Naive thymus-derived CD4-positive, alpha-beta T cell (primary cell): ENCODE measurements at regions not wholly inside any gene's neighbourhood (a gene's known extent, or its start where the extent isn't known, plus 50 kb on each side); places are given as distances from the start of the nearest gene placed in this dataset.

Experiments used
- ATAC-seq: fragments of 150-1000 bp; cut with Tn5 transposase; 2 replicates; pipeline ENCODE4 v1.10.0; 2021; ENCODE audit warnings: mild to moderate bottlenecking, moderate library complexity
- CTCF ChIA-PET: fragments of 350-600 bp; sonication (Branson Sonifier 250); formaldehyde crosslinking; loops from one replicate; lab custom pipeline; 2021; ENCODE audit warnings: antibody characterized with exemption; lab: Charles Lee
- POLR2A ChIA-PET: fragments of 350-600 bp; sonication (Branson Sonifier 250); formaldehyde crosslinking; loops from one replicate; lab custom pipeline; 2021; ENCODE audit warnings: antibody characterized with exemption, inconsistent platforms; lab: Charles Lee
- DNase-seq, 9 donors: peaks; one replicate each; pipeline versions ENCODE4 v3.0.0 to v3.0.0-alpha.2; 2020 to 2022; ENCODE audit warnings: mixed read lengths in 1 of 9
- H3K27ac ChIP-seq: one replicate; pipeline ENCODE4 v1.7.0; 2013; ENCODE audit warnings: mild to moderate bottlenecking, low read depth, low read length, moderate library complexity
- H3K27me3 ChIP-seq, 2 donors: one replicate each; pipeline ENCODE4 v1.7.0; 2013; ENCODE audit warnings: low read length in 2 of 2, mild to moderate bottlenecking in 2 of 2, moderate library complexity in 2 of 2; ENCODE audit not compliant: control insufficient read depth in 2 of 2, insufficient read depth in 2 of 2
- H3K36me3 ChIP-seq, 3 experiments: 1 replicate in 2 of 3; 2 replicates in 1 of 3; pipeline ENCODE4 v1.7.0; 2013; ENCODE audit warnings: low read length in 3 of 3, mild to moderate bottlenecking in 3 of 3, moderate library complexity in 1 of 3; ENCODE audit not compliant: insufficient read depth in 3 of 3, control insufficient read depth in 2 of 3
- H3K4me1 ChIP-seq, 2 donors: one replicate each; pipeline ENCODE4 v1.7.0; 2013; ENCODE audit warnings: low read length in 2 of 2, mild to moderate bottlenecking in 2 of 2, moderate library complexity in 1 of 2; ENCODE audit not compliant: control insufficient read depth in 2 of 2, insufficient read depth in 2 of 2
- H3K4me3 ChIP-seq: 2 replicates; pipeline ENCODE4 v1.7.0; 2013; ENCODE audit warnings: mild to moderate bottlenecking, low read length
- H3K9me3 ChIP-seq, 3 experiments: 1 replicate in 2 of 3; 2 replicates in 1 of 3; pipeline ENCODE4 v1.7.0; 2013; ENCODE audit warnings: low read length in 3 of 3; ENCODE audit not compliant: control insufficient read depth in 2 of 3
- H3K27ac Mint-ChIP-seq, 9 donors: one replicate each; pipeline ENCODE4 v1.8.0; 2020 to 2022; ENCODE audit warnings: mixed read lengths in 9 of 9, mild to moderate bottlenecking in 8 of 9, moderate library complexity in 5 of 9, inconsistent platforms in 2 of 9
- H3K27me3 Mint-ChIP-seq, 5 donors: one replicate each; pipeline ENCODE4 v1.8.0; 2021 to 2022; ENCODE audit warnings: mixed read lengths in 5 of 5, mild to moderate bottlenecking in 1 of 5
- H3K36me3 Mint-ChIP-seq, 5 donors: one replicate each; pipeline ENCODE4 v1.8.0; 2020 to 2022; ENCODE audit warnings: mixed read lengths in 5 of 5, mild to moderate bottlenecking in 3 of 5, inconsistent platforms in 1 of 5
- H3K4me1 Mint-ChIP-seq, 7 donors: one replicate each; pipeline ENCODE4 v1.8.0; 2020 to 2022; ENCODE audit warnings: mixed read lengths in 7 of 7, mild to moderate bottlenecking in 3 of 7, inconsistent platforms in 1 of 7
- H3K4me3 Mint-ChIP-seq, 10 donors: one replicate each; pipeline ENCODE4 v1.8.0; 2020 to 2022; ENCODE audit warnings: mild to moderate bottlenecking in 10 of 10, mixed read lengths in 10 of 10, moderate library complexity in 6 of 10, inconsistent platforms in 2 of 10
- H3K9me3 Mint-ChIP-seq, 11 donors: one replicate each; pipeline ENCODE4 v1.8.0; 2020 to 2022; ENCODE audit warnings: mixed read lengths in 11 of 11, mild to moderate bottlenecking in 4 of 11, inconsistent platforms in 1 of 11, moderate library complexity in 1 of 11
- intact Hi-C, 2 donors: fragments of 100-400 bp; cut with micrococcal nuclease; formaldehyde crosslinking; loops; one replicate each; pipeline ENCODE4 v1.15.1; 2023

GRCh38 chrX:46407753-46408130 is 137.5 kb downstream of the ZNF674 start:
- Mint-ChIP-seq H3K27ac (no peak overlapping the region), H3K9me3 (no peaks in the 10 kb centered on the region), H3K4me1 (peaks cover 0 to 2% (median 0%) of the 10 kb centered on the region in 7 donors), H3K27me3 (no peaks in the 10 kb centered on the region), H3K4me3 (no peak overlapping the region), H3K36me3 (no peaks in the 10 kb centered on the region)
- Histone ChIP-seq H3K27me3 (no peaks in the 10 kb centered on the region), H3K27ac (no peak overlapping the region), H3K9me3 (no peaks in the 10 kb centered on the region), H3K4me3 (no peak overlapping the region), H3K36me3 (no peaks in the 10 kb centered on the region), H3K4me1 (no peaks in the 10 kb centered on the region)
- ChIA-PET POLR2A (no interaction called here), CTCF (interaction anchor here (0.9 to 2.0 kb wide), 5 partner anchors 14 to 892 kb away, joined by 3 to 12 read pairs (median 6); no protein-coding TSS in a partner anchor)
- intact Hi-C loops: loop anchor here (1.0 to 10.0 kb wide), 6 partner anchors 27 to 893 kb away; partner anchors contain the start of gene ZNF674 (in 1 of the 2)
- no peak for ATAC-seq
- no peak for DNase-seq

- peaks cover 0 to 2% (median 0%) of the 10 kb centered on the region in 7 donors for H3K4me1 Mint-ChIP-seq
- CTCF ChIA-PET: interaction anchor here (0.9 to 2.0 kb wide), 5 partner anchors 14 to 891 kb away, joined by 3 to 12 read pairs (median 6); no protein-coding TSS in a partner anchor
These were observed 138.0 kb downstream of the ZNF674 start for GRCh38 chrX:46407036-46407752.

GRCh38 chrX:46404774-46405173 is 140.4 kb downstream of the ZNF674 start:
- CTCF ChIA-PET: no interaction called here
- intact Hi-C loops: loop anchor here in 1 of 2 donors (10.0 kb wide), 1 partner anchor 560 kb away; no protein-coding TSS in a partner anchor
- DNase-seq: no peak

More at GRCh38 chrX:46407036-46407752, 138.0 kb downstream of the ZNF674 start:
- POLR2A ChIA-PET: no interaction called here
- DNase-seq (no peak), ATAC-seq (no peak)
- Mint-ChIP-seq H3K4me3 (no peak overlapping the region), H3K27ac (no peak overlapping the region), H3K9me3 (no peaks in the 10 kb centered on the region), H3K27me3 (no peaks in the 10 kb centered on the region), H3K36me3 (peaks cover 0 to under 1% (median 0%) of the 10 kb centered on the region in 5 donors)
- Histone ChIP-seq H3K27me3 (no peaks in the 10 kb centered on the region), H3K4me3 (no peak overlapping the region), H3K4me1 (no peaks in the 10 kb centered on the region), H3K36me3 (no peaks in the 10 kb centered on the region), H3K27ac (no peak overlapping the region), H3K9me3 (no peaks in the 10 kb centered on the region)
- intact Hi-C loops: loop anchor here in 1 of 2 donors (10.0 kb wide), 1 partner anchor 562 kb away; no protein-coding TSS in a partner anchor

GRCh38 chrX:46400530-46401443 is 144.4 kb downstream of the ZNF674 start:
- no peaks in the 10 kb centered on the region for H3K4me1 Mint-ChIP-seq
- Histone ChIP-seq H3K36me3 (no peaks in the 10 kb centered on the region), H3K9me3 (no peaks in the 10 kb centered on the region), H3K4me1 (no peaks in the 10 kb centered on the region), H3K27ac (no peak overlapping the region), H3K27me3 (no peaks in the 10 kb centered on the region), H3K4me3 (no peak overlapping the region)
- H3K27me3 Mint-ChIP-seq: no peaks in the 10 kb centered on the region
- ATAC-seq (no peak), DNase-seq (no peak)
- H3K27ac Mint-ChIP-seq: no peak overlapping the region
- H3K9me3 Mint-ChIP-seq: peaks cover 0 to 5% (median 3%) of the 10 kb centered on the region in 11 donors
- H3K36me3 Mint-ChIP-seq: peaks cover 0 to 3% (median 0%) of the 10 kb centered on the region in 5 donors
- ChIA-PET POLR2A (no interaction called here), CTCF (interaction anchor here (0.7 kb wide), 1 partner anchor 1330 kb away, joined by 5 read pairs; no protein-coding TSS in a partner anchor)
- intact Hi-C loops: loop anchor here in 1 of 2 donors (10.0 kb wide), 1 partner anchor 556 kb away; no protein-coding TSS in a partner anchor
- no peak overlapping the region for H3K4me3 Mint-ChIP-seq

More at GRCh38 chrX:46404774-46405173, 140.4 kb downstream of the ZNF674 start:
- no peaks in the 10 kb centered on the region for H3K4me1 ChIP-seq
- ATAC-seq: no peak
- H3K27ac ChIP-seq: no peak overlapping the region
- no peak overlapping the region for H3K4me3 ChIP-seq
- H3K9me3 ChIP-seq: no peaks in the 10 kb centered on the region
- H3K27me3 ChIP-seq: no peaks in the 10 kb centered on the region
- H3K9me3 Mint-ChIP-seq: peaks cover 0 to 2% (median 0%) of the 10 kb centered on the region in 11 donors
- peaks cover 0 to 3% (median 0%) of the 10 kb centered on the region in 5 donors for H3K36me3 Mint-ChIP-seq
- POLR2A ChIA-PET: no interaction called here
- H3K36me3 ChIP-seq: no peaks in the 10 kb centered on the region
- H3K27ac Mint-ChIP-seq: no peak overlapping the region
- H3K4me1 Mint-ChIP-seq: peaks cover 0 to 2% (median 0%) of the 10 kb centered on the region in 7 donors
- no peaks in the 10 kb centered on the region for H3K27me3 Mint-ChIP-seq
- no peak overlapping the region for H3K4me3 Mint-ChIP-seq

- no peaks in the 10 kb centered on the region for H3K4me1 ChIP-seq
- DNase-seq: no peak
- ChIA-PET POLR2A (no interaction called here), CTCF (no interaction called here)
- no peak for ATAC-seq
- H3K36me3 ChIP-seq: no peaks in the 10 kb centered on the region
- intact Hi-C loops: no loop called here
- H3K9me3 ChIP-seq: no peaks in the 10 kb centered on the region
- Mint-ChIP-seq H3K4me3 (no peak overlapping the region), H3K4me1 (no peaks in the 10 kb centered on the region), H3K27me3 (no peaks in the 10 kb centered on the region), H3K36me3 (peaks cover 0 to 3% (median 0%) of the 10 kb centered on the region in 5 donors), H3K27ac (no peak overlapping the region), H3K9me3 (peaks cover 0 to 5% (median 3%) of the 10 kb centered on the region in 11 donors)
- H3K27me3 ChIP-seq: no peaks in the 10 kb centered on the region
- no peak overlapping the region for H3K4me3 ChIP-seq
- no peak overlapping the region for H3K27ac ChIP-seq
These were observed 146.3 kb downstream of the ZNF674 start for GRCh38 chrX:46398874-46399273.

- intact Hi-C loops: no loop called here
- ChIA-PET CTCF (no interaction called here), POLR2A (no interaction called here)
- Mint-ChIP-seq H3K9me3 (peaks cover 0 to 5% (median 3%) of the 10 kb centered on the region in 11 donors), H3K4me3 (no peak overlapping the region), H3K4me1 (no peaks in the 10 kb centered on the region), H3K27me3 (no peaks in the 10 kb centered on the region), H3K27ac (no peak overlapping the region), H3K36me3 (peaks cover 0 to 3% (median 0%) of the 10 kb centered on the region in 5 donors)
- DNase-seq (no peak), ATAC-seq (no peak)
- no peaks in the 10 kb centered on the region for H3K9me3 ChIP-seq
- no peaks in the 10 kb centered on the region for H3K27me3 ChIP-seq
- H3K27ac ChIP-seq: no peak overlapping the region
- no peaks in the 10 kb centered on the region for H3K36me3 ChIP-seq
- H3K4me3 ChIP-seq: no peak overlapping the region
- no peaks in the 10 kb centered on the region for H3K4me1 ChIP-seq
These were observed 147.1 kb downstream of the ZNF674 start for GRCh38 chrX:46398126-46398525.
